GM12892 (cell line): ENCODE measurements at regions not wholly inside any gene's neighbourhood (a gene's known extent, or its start where the extent isn't known, plus 50 kb on each side); places are given as distances from the start of the nearest gene placed in this dataset.

Experiments used
- POLR2A ChIP-seq: IDR thresholded peaks from 2 replicates; pipeline ENCODE4 v1.6.1; 2011; ENCODE audit warnings: low read depth, low read length, control low read depth
- POLR2AphosphoS5 ChIP-seq: IDR thresholded peaks from 2 replicates; pipeline ENCODE4 v1.6.1; 2011; ENCODE audit warnings: low read depth, low read length, control low read depth

DNA sequence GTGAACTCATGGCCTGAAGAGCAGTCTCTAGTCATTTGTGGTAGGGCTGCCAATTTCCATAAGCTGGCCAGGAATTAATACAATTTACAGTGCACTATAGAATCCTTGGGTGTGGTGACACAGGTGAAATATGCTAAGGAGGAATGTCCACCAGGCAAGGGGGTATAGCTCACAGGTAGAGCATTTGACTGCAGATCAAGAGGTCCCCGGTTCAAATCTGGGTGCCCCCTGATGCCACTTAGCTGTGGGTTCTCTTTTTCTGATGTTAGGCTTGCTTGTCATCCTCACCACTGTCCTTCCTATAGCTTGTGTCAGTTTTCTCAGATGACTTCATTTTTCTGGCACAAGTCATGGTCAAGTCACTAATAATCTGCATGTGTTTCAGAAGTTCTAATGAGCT, 108.7 kb downstream of the ZNF467 start:
- TF ChIP-seq POLR2A = no peak
- no peak for TF ChIP-seq POLR2AphosphoS5
